GM21825 (cell line): ENCODE measurements at regions not wholly inside any gene's neighbourhood (a gene's known extent, or its start where the extent isn't known, plus 50 kb on each side); places are given as distances from the start of the nearest gene placed in this dataset.
"Not testable (repeated sequence)": the region's sequence is repeated elsewhere in the genome, so short reads cannot be mapped to it uniquely, and the experiment has no call there.

ENCODE experiments used
- ATAC-seq: cut with Tn5 transposase; IDR thresholded peaks from one replicate; pipeline ENCODE4 v1.9.1; 2021; ENCODE audit warnings: mild to moderate bottlenecking, moderate library complexity; ENCODE audit not compliant: unreplicated experiment

DNA sequence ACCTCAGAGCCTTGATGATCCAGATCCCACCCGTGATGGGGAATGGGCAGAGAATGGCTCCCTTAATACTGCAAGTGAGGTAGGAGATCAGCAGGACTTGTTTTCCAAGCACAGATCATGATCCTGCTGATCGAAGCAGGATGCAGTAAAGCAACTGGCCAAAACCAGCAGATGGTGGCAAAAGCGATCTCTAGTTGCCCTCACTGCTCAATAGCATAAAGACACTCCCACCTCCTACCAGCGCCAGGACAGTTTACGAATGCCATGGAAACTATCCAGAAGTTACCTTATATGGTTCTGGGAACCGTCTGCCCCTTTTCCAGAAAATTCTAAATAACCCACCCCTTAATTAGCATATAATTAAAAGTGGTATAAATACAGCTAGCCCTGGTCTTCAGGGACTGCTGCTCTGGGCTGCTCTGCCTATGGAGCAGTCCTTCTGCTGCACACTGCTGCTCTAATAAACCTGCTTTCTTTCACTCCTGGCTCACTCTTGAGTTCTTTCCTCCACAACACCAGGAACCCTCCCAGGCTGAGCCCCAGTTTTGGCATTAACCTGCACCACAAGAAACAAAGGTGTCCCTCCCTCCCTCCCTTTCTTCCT lies 415.8 kb downstream of the PREX1 start:
- no peak for ATAC-seq

DNA sequence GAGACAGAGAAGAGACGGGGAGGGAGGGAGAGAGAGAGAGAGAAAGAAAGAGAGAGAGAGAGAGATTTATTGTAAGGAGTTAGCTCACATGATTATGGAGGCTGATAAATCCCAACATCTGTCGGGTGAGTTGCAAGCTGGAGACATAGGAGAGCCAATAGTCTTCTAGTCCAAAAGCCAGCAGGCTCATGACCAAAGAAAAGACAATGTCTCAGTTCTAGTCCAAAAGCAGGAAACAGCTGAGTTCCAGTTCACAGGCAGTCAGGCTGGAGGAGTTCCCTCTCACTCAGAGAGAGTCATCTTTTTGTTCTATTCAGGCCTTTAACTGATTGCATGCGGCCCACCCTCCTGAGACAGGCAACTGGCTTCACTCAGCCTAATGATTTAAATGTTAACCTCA lies 416.6 kb downstream of the PREX1 start:
- ATAC-seq, result no peak

DNA sequence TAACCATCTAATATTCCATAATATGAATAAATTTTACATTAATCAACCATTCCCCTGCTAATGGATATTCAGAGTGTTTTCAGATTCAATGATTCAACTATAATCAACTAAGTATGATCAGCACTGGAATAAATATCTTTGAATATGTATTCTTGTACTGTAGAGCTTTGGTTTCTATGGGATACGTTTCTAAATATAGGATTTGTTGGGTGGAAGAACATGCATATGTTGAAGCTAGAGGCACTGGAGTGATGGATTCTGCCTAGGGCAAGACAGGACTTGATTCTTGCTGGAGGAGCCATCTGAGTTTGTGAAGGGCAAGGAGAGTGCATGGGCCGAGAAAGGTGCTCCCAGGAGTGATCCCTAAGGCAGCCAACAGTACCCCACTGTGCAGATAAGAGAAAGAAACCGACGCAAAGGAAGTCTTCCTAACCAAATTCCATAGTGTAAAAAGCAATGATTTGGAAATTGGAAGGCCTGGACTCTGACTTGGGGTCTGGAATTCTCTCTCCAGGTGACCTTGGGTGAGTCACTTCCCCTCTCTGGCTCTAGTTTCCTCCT lies 418.7 kb downstream of the PREX1 start:
- no peak for ATAC-seq

DNA sequence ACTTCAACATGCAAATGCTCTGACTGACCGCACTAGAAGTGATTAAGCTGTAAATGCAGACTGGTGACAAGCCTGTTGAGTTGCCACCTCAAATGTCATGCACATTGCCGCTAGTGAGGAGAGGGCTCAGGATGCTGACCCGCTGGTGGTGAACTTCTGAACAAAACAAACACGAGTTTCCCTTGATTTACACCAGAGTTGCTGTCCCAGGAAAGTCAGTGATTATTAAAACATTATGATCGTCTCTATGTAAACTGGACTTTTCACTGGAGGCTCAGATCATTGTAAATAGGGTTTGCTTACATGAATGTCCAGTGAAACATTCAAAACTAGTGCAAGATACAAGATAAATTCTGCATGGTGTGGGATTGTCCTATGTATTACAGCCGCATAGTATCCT lies 420.1 kb downstream of the PREX1 start:
- ATAC-seq, result no peak

DNA sequence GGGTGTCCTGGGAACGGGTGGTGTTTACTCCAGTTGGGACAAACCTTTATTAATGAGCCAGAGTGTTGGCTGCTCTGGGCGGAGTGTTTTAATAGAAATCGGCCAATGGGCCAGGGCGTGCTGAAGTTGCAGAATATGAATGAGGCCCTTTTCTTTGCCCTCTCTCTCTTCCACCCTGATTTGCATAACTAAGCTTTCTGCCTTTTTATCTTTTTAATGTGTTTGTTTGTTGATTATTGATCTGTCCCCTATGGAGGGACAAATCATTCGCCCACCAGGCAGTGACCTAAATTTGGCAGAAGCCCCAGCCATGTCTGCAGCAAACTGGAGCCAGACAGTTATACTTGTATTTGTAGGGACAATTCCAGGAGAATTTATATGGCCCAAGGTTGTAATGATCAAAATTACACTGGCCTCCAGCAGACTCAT lies 420.9 kb downstream of the PREX1 start:
- no peak for ATAC-seq

DNA sequence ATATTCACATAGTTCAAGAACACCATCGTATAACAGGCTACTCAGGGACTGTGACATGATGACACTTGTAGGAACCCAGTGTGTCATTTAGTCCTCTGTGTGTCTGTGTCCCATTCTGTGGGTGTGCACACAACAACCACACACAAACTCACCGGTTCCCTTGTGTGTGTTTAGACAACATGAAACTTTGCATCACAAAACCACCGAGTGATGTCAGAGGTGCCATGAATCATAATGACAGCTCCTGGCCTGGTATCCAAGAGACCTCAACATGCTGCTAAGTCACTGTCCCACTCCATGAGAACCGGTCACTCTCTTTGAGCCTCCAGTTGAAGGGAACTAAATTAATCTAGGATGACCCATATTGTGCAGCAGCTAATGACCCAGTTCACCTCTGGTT lies 421.3 kb downstream of the PREX1 start:
- no peak for ATAC-seq

DNA sequence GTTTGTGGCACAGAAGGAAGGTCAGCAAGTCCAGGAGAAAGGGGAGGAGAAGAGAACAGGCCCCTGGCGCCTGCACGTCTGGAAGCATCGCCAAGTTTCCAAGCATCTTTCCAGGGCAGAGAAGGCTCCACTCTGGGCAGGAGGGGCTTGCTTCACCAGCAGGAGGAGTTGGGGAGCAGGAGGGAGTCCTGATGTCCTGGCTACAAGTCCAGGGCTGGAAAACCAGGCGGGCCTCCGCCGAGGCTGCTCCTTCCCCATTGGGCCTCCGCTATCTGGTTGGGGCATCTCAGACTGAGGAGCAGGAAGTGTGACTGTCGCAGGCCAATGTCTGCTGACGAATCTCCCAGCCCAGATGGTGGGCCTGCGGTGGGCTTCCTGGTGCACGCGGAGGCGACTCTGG lies 421.9 kb downstream of the PREX1 start:
- no peak for ATAC-seq

DNA sequence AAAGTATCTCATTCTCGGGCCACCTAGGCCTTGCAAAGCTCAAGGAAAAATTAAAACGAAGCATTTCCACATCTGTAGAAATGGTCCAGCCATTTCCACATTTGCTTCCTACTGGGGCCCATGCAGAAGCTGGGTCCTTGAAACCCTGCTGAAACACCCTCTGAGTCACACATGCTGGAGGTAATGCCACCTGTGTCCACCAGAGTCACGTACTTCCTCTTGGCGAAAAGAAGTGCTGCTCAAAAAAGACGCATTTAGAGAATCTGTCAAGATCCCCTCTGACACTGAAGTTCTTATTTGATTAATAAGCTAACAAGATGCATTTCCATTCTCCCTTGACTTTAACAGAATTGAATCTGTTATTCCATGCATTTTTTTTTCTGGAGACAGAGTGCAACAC lies 423.2 kb downstream of the PREX1 start:
- ATAC-seq, result no peak

DNA sequence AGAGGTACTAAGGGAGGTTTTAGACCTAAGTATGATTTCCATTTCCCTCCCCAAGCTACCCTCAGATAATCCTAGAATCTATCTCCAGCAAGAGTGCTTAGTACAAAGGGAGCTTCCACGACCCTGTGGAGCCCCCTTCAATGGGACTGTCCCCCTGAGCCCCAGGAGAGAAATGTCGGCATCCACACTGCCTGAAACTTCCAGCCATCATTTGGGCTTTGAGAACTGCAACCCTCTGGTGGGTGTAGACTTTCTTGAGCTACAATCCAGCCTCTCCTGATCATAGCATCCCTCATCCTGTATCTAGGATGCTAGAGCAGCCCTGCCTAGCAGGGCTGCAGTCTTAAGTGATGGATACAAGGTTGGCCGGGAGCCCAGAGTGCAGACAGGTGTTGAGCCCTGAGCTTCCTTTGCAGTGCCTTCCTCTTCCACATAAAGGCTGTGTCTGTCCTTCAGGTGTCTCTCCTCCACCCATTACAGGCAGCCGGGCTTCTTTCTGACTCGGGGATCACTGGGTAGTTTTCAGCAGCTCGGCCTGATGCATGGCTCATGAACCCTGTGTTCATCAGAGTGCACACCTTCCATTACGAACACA lies 424.5 kb downstream of the PREX1 start:
- no peak for ATAC-seq

DNA sequence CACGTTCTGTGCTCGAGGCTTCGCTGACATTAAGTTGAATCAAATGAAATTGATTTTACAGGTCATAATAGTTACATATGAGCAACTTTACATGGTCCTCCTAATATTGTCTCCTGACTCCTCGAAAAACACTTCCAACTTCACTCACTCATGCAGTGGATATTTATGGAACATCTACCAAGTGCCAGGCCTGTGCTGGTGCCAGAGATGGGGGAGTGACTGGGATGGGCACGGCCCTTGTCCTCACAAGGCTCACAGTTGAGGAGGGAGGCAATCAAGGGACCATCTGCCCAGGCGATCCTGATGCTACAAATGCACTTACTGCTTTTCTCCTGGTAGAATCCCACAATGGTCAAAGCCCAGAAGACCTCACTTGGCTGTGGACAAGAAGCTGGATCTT lies 426.4 kb downstream of the PREX1 start:
- ATAC-seq, result no peak

DNA sequence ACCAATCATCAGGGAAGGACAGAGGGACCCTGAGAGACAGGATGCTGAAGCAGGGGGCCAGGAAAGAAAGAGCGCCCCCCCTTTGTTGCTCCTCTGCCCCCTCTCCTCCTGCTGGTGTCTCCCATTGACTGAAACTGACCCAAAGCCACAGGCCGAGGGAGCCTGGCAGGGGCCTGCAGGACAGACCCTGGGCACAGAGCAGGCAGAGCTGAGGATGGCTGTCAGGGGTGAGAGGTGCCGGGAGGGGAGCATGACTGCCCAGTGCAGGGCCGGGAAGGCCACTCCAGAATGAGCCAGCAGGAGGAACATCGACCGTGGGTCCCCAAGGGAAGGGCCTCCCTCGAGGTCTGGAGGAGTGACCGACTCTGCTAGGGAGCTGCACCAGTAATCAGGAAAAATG lies 427.8 kb downstream of the PREX1 start:
- ATAC-seq, result no peak

DNA sequence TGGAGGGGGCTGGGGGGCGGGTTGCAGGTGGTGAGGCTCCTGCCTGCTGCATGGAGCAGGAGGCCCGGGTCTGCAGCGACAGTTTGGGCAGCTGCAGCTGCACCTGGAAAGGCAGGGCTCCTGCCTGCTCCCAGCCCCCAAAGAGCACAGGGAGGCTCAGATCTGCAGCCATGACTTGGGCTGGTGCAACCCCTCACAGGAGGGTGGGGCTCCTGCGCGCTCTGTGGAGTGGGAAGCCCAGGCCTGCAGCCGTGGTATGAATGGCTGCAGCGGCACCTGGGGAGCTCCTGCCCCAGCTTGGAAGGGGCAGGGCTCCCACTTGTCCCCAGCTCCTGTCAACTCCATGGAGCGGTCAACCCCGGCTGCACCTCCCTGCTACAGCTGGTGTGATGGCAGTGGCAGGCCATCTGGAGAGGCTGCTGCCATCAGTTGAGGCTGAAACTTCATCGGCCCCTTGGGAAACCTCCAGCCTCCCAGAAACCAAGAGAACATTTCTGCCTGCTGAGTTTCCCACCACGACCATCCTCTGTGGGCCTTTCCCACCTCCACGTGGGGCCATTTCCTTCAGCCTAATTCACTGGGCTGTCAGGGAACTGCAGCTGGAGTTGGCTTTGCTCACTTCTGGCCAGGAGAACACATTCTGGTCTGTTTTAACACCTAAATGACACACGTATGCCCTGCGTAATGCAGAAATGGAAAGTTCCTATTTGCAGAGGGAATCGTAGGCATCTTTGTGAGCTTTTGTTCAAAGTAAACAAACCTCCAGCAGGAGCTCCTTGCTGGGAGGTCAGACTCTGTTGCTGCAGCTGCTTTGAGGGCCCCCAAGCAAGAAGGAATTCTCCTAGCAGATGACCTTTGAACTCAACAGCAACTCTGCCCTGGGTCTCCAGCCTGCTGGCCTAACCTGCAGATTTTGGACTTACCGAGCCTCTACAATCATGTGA lies 429.0 kb downstream of the PREX1 start:
- ATAC-seq, result no peak

DNA sequence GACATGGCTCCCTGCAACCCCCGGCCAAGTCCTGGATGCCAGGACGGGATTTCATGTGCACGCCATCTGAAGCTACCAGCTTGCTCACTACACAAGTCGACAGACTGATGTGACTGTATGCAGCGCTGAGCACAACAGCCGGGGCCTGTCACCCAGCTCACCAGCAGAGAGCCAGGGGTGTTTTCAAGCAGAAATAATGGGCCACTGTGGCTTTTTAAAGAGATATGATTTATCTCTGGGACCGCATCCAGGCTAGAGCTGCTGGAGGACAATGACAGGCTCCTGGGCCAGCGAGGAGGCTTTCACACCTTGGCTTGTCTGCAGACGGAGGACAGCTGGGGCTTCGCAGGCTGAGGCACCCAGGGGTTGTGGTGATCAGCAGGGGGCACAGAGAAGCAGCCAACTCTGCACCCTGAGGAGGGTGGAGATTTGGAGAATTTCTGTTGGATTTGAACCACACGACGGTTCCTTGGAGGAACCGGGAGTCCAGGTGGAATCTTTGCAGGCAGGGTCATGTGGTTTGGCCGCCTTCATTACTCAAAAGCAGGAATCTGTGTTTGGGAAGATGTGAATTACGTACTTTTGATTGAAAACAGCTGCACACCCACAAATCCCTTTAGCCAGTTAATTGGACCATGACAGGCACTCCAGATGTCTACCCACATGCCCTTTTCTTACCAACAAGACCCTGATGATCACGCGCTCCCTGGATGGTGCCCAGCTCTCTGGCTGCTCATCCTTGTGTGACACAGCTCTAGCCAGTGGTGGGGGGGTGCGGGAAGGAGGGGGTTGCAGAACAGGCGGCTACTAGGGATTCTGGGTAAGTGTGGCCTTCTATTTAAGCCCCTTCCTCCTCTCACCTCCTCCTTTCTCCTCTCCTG lies 430.6 kb downstream of the PREX1 start:
- ATAC-seq, result not testable (repeated sequence)

DNA sequence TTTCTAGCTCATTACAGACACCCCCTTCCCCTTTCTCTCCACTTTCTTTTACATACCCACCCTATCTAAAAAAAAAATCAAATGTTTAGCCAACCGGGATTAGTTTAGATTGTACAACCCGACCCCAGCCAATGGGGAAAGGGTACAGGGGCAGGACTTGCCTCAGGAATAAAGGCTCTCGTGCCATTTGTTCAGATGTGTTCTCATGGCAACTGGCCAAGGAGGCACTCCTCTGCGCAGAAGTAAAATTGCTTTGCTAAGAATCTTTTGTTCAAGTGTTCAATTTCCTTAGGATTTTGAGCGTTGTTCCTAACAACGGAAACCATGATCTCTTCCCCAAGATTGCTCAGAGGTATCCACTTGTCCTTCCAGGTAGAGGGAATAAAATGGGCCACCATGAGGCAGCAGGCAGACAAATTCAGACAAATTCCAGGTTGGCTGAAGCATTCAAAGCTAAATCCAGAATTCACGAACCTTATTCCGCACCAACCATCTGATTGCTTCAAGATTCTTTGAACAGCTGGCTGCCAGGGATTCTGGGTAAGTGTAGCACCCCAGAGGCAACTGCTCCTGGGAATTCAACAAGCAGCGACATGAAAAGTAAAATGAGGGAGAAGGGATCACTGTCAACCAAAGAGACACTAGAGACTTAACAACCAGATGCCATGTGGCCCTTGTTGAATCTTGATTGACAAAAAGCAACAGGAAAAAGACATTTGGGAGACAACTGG lies 431.8 kb downstream of the PREX1 start:
- no peak for ATAC-seq

DNA sequence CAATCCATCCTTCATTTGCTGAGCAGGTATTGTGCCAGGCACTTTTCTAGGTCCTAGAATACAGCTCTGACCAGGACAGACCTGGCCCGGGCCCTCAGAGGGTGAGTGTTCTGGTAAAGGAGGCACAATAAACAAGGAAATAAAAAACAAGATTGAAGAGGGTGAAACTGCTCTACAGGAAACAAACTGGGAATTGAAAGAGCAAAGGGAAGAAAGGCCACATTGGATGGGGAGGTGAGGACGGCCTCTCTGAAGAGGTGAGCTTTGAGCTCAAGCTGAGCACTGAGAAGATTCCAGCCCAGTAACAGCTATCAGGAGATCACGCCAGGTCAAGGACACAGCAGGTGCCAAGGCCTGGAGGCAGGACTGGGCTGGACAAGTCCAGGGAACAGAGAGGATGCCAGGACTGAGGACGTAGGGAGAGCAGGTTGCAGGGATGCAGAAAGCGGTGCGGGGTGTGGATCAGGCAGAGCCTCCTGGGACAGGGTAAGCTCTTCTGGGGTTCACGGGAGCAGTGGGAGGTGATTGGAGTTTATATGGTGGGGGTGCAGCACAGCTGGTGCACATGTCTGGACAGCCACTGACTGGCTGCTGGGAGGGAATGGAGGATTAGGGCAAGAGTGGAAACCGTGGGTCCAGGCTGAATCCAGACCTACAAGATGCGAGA lies 433.3 kb downstream of the PREX1 start:
- no peak for ATAC-seq

DNA sequence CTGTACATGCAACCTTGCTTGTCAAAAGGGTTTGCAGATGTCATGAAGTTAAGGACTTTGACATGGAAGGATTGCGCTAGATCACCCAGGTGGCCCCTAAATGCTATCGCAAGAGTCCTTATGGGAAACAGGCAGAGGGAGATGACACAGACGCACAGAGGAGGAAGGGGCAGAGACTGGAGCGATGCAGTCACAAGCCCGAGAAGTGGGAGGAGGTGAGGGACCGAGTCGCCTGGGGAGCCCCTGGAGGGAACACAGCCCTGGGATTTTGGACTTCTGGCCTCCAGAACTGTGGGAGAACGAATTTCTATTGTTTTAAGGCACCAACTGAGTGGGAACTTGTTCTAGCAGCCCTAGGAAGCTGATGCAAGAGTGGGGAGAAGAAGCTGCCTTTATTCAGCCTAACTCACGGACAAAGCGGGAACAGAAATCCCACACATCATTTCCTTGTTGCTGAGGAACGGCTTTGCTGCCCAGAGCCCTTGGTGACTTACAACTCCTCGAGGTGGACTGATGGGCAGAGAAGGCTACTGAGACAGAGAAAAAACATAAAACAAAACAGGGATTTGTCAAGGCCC lies 434.0 kb downstream of the PREX1 start:
- no peak for ATAC-seq

DNA sequence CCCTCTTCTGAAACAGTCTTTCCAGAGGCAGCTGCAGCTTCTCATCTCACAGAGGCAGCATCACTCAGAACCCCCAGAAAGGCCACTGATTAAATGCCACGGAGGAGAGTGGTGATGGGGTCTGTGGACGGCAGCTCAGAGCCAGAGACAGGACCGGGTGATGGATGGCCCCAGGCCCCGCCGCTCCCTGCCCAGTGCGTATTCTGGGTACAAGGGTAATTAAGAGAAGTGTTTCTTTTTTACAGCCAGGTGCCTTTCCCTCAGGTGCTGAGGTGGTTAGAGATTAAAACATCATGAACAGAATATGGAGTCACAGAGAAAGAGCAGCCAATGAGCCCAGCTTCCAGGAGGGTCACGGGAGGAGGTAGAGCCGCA lies 434.5 kb downstream of the PREX1 start:
- ATAC-seq, result no peak

DNA sequence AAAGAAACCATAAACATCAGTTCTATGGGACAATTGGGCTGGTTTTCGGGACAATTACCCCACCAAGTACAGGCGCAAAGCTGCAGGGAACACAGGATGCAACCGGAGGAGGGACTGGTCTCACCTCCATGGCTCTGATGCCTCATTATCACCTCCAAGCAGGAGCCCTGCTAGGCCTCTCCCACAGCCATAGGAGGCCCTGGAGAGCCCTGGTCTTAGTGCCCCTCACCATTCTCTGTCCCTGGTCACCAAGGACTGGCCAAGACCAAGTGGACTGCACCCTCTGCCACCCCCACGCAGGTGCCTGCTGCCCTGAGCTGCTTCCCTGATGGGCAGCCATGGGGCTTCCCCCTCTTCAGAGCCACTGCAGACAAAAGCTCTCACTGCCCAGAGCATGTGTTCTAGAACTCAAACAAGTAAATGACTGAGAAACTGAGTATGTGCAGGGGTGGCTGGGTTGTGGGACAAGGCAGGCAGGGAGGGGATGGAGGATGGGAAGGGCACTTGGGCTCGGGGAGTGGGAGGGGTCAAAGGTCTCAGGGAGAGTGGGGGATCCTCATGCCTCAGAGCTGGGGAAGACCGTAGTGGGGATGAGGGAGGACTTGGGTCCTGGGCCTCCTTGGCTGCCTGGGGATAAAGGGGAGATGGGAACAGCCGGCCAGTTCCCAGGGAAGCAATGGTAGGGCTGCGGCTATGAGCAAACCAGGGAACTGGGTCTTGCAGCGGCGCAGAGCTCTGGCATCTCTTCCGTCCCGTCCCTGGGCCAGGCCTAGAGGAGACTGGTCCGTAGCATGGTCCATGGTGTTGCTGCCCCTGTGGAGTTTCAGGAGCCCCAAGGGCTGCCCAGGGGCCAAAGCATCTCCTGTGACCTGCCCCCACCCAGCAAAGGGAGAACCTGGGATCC lies 435.1 kb downstream of the PREX1 start:
- no peak for ATAC-seq
